Activated naive CD8-positive, alpha-beta T cell treated with anti-CD3 and anti-CD28 coated beads, Interleukin-2, amount 10 ng/mL, durations not matched to agents 7 days and 5 days (primary cell): ENCODE measurements at regions not wholly inside any gene's neighbourhood (a gene's known extent, or its start where the extent isn't known, plus 50 kb on each side); places are given as distances from the start of the nearest gene placed in this dataset.
"Not testable (repeated sequence)": the region's sequence is repeated elsewhere in the genome, so short reads cannot be mapped to it uniquely, and the experiment has no call there.

Source experiments
- ATAC-seq: fragments of 150-1000 bp; cut with Tn5 transposase; one replicate; pipeline ENCODE4 v1.10.0; 2021; ENCODE audit warnings: low read depth, moderate library complexity
- POLR2A ChIA-PET: fragments of 350-600 bp; sonication (Branson Sonifier 250); formaldehyde crosslinking; loops from one replicate; lab custom pipeline; 2021; ENCODE audit warnings: antibody characterized with exemption; lab: Charles Lee
- DNase-seq: peaks from one replicate; pipeline ENCODE4 v3.0.0; 2021
- H3K27ac Mint-ChIP-seq: one replicate; pipeline ENCODE4 v1.8.0; 2022; ENCODE audit warnings: mild to moderate bottlenecking, mixed read lengths
- H3K27me3 Mint-ChIP-seq: one replicate; pipeline ENCODE4 v1.8.0; 2022; ENCODE audit warnings: mild to moderate bottlenecking, moderate library complexity, mixed read lengths
- H3K36me3 Mint-ChIP-seq: one replicate; pipeline ENCODE4 v1.8.0; 2021; ENCODE audit warnings: mild to moderate bottlenecking, mixed read lengths
- H3K4me1 Mint-ChIP-seq: one replicate; pipeline ENCODE4 v1.8.0; 2021; ENCODE audit warnings: mixed read lengths
- H3K4me3 Mint-ChIP-seq: one replicate; pipeline ENCODE4 v1.8.0; 2022; ENCODE audit warnings: mild to moderate bottlenecking, moderate library complexity, mixed read lengths
- H3K9me3 Mint-ChIP-seq: one replicate; pipeline ENCODE4 v1.8.0; 2021; ENCODE audit warnings: mixed read lengths

GRCh38 chr2:37795456-37795855 lies 124.0 kb upstream of the CDC42EP3 start:
- Mint-ChIP-seq H3K36me3 (peaks cover 2% of the 10 kb centered on the region), H3K27me3 (peaks cover 2% of the 10 kb centered on the region), H3K4me3 (no peak overlapping the region), H3K27ac (no peak overlapping the region), H3K4me1 (no peaks in the 10 kb centered on the region), H3K9me3 (peaks cover 12% of the 10 kb centered on the region)
- POLR2A ChIA-PET = no interaction called here
- ATAC-seq = no peak
- no peak for DNase-seq

- POLR2A ChIA-PET = no interaction called here
- Mint-ChIP-seq H3K27me3 (peaks cover 5% of the 10 kb centered on the region), H3K27ac (no peak overlapping the region), H3K4me1 (no peaks in the 10 kb centered on the region), H3K4me3 (no peak overlapping the region), H3K36me3 (peaks cover 2% of the 10 kb centered on the region), H3K9me3 (peaks cover 12% of the 10 kb centered on the region)
- ATAC-seq (no peak), DNase-seq (no peak)
Observed at GRCh38 chr2:37795938-37796337, 124.5 kb upstream of the CDC42EP3 start.

- Mint-ChIP-seq H3K27ac (no peak overlapping the region), H3K36me3 (peaks cover 2% of the 10 kb centered on the region), H3K4me1 (no peaks in the 10 kb centered on the region), H3K27me3 (peaks cover 7% of the 10 kb centered on the region), H3K4me3 (no peak overlapping the region), H3K9me3 (peaks cover 9% of the 10 kb centered on the region)
- POLR2A ChIA-PET = no interaction called here
- DNase-seq (no peak), ATAC-seq (no peak)
Observed at GRCh38 chr2:37796481-37796880, 125.0 kb upstream of the CDC42EP3 start.

GRCh38 chr2:37797081-37797480 lies 125.6 kb upstream of the CDC42EP3 start:
- Mint-ChIP-seq H3K27me3 (peaks cover 7% of the 10 kb centered on the region), H3K9me3 (peaks cover 6% of the 10 kb centered on the region), H3K27ac (no peak overlapping the region), H3K4me1 (no peaks in the 10 kb centered on the region), H3K4me3 (no peak overlapping the region), H3K36me3 (peaks cover 2% of the 10 kb centered on the region)
- DNase-seq = no peak
- POLR2A ChIA-PET = no interaction called here
- no peak for ATAC-seq

- no peaks in the 10 kb centered on the region for H3K36me3 Mint-ChIP-seq
- peaks cover 4% of the 10 kb centered on the region for H3K9me3 Mint-ChIP-seq
- no peak for ATAC-seq
- no peak overlapping the region for H3K4me3 Mint-ChIP-seq
- no peak for DNase-seq
- H3K4me1 Mint-ChIP-seq = no peaks in the 10 kb centered on the region
- H3K27ac Mint-ChIP-seq = no peak overlapping the region
- peaks cover 7% of the 10 kb centered on the region for H3K27me3 Mint-ChIP-seq
- POLR2A ChIA-PET = no interaction called here
Observed at GRCh38 chr2:37798315-37799005, 126.6 kb upstream of the RMDN2 start.

- DNase-seq = no peak
- H3K27me3 Mint-ChIP-seq = peaks cover 5% of the 10 kb centered on the region
- no peaks in the 10 kb centered on the region for H3K4me1 Mint-ChIP-seq
- ATAC-seq = no peak
- POLR2A ChIA-PET = no interaction called here
- H3K36me3 Mint-ChIP-seq = no peaks in the 10 kb centered on the region
- no peak overlapping the region for H3K4me3 Mint-ChIP-seq
- peaks cover under 1% of the 10 kb centered on the region for H3K9me3 Mint-ChIP-seq
- no peak overlapping the region for H3K27ac Mint-ChIP-seq
Observed at GRCh38 chr2:37800176-37800858, 124.8 kb upstream of the RMDN2 start.

GRCh38 chr2:37802211-37802752 lies 122.8 kb upstream of the RMDN2 start:
- Mint-ChIP-seq H3K27me3 (peaks cover 5% of the 10 kb centered on the region), H3K4me3 (no peak overlapping the region), H3K36me3 (no peaks in the 10 kb centered on the region), H3K9me3 (peaks cover 8% of the 10 kb centered on the region), H3K27ac (no peak overlapping the region), H3K4me1 (no peaks in the 10 kb centered on the region)
- ATAC-seq = no peak
- DNase-seq = no peak
- POLR2A ChIA-PET = no interaction called here

GRCh38 chr2:37802899-37803379 lies 122.1 kb upstream of the RMDN2 start:
- Mint-ChIP-seq H3K4me1 (no peaks in the 10 kb centered on the region), H3K36me3 (no peaks in the 10 kb centered on the region), H3K9me3 (peaks cover 8% of the 10 kb centered on the region), H3K4me3 (no peak overlapping the region), H3K27ac (no peak overlapping the region), H3K27me3 (peaks cover 5% of the 10 kb centered on the region)
- POLR2A ChIA-PET = no interaction called here
- no peak for ATAC-seq
- no peak for DNase-seq

- peaks cover 11% of the 10 kb centered on the region for H3K9me3 Mint-ChIP-seq
- H3K27me3 Mint-ChIP-seq, H3K36me3 Mint-ChIP-seq, POLR2A ChIA-PET, H3K4me1 Mint-ChIP-seq, ATAC-seq, H3K27ac Mint-ChIP-seq, DNase-seq, H3K4me3 Mint-ChIP-seq: not testable (repeated sequence)
Observed at GRCh38 chr2:37806004-37806403, 119.1 kb upstream of the RMDN2 start.

GRCh38 chr2:37809525-37809924 lies 115.6 kb upstream of the RMDN2 start:
- Mint-ChIP-seq H3K4me3 (no peak overlapping the region), H3K9me3 (peaks cover 12% of the 10 kb centered on the region), H3K4me1 (peaks cover 6% of the 10 kb centered on the region), H3K27me3 (no peaks in the 10 kb centered on the region), H3K36me3 (peaks cover 1% of the 10 kb centered on the region), H3K27ac (no peak overlapping the region)
- DNase-seq = no peak
- ATAC-seq = no peak
- POLR2A ChIA-PET = no interaction called here

GRCh38 chr2:37809931-37810570 lies 115.0 kb upstream of the RMDN2 start:
- H3K9me3 Mint-ChIP-seq = peaks cover 12% of the 10 kb centered on the region
- no peak overlapping the region for H3K27ac Mint-ChIP-seq
- POLR2A ChIA-PET = no interaction called here
- DNase-seq = no peak
- H3K36me3 Mint-ChIP-seq = peaks cover 1% of the 10 kb centered on the region
- H3K27me3 Mint-ChIP-seq = no peaks in the 10 kb centered on the region
- ATAC-seq = no peak
- peaks cover 6% of the 10 kb centered on the region for H3K4me1 Mint-ChIP-seq
- no peak overlapping the region for H3K4me3 Mint-ChIP-seq

GRCh38 chr2:37812414-37812813 lies 112.7 kb upstream of the RMDN2 start:
- Mint-ChIP-seq H3K27me3 (no peaks in the 10 kb centered on the region), H3K4me3 (no peak overlapping the region), H3K4me1 (peaks cover 6% of the 10 kb centered on the region), H3K9me3 (peaks cover 4% of the 10 kb centered on the region), H3K27ac (no peak overlapping the region), H3K36me3 (peaks cover 1% of the 10 kb centered on the region)
- ATAC-seq (no peak), DNase-seq (no peak)
- POLR2A ChIA-PET = no interaction called here

GRCh38 chr2:37812941-37813730 lies 112.0 kb upstream of the RMDN2 start:
- POLR2A ChIA-PET = no interaction called here
- DNase-seq (no peak), ATAC-seq (no peak)
- H3K36me3 Mint-ChIP-seq = peaks cover 1% of the 10 kb centered on the region
- H3K27me3 Mint-ChIP-seq = no peaks in the 10 kb centered on the region
- peaks cover 4% of the 10 kb centered on the region for H3K9me3 Mint-ChIP-seq
- H3K4me3 Mint-ChIP-seq = no peak overlapping the region
- H3K4me1 Mint-ChIP-seq = peaks cover 6% of the 10 kb centered on the region
- no peak overlapping the region for H3K27ac Mint-ChIP-seq
